Sigmoid colon (tissue), 4 donors: ENCODE measurements at regions not wholly inside any gene's neighbourhood (a gene's known extent, or its start where the extent isn't known, plus 50 kb on each side); places are given as distances from the start of the nearest gene placed in this dataset.

Source experiments
- CTCF ChIP-seq, 4 experiments: fragments of 450-650 bp in 3 of 4; fragments of 200-600 bp in 1 of 4; IDR thresholded peaks; one replicate each; pipeline ENCODE4 v1.5.1; 2016 to 2019; ENCODE audit warnings: antibody characterized with exemption in 4 of 4, mild to moderate bottlenecking in 3 of 4, moderate library complexity in 2 of 4
- EP300 ChIP-seq, 4 donors: sonication (generic); formaldehyde crosslinking; IDR thresholded peaks; one replicate each; pipeline ENCODE4 v1.6.1; 2017; ENCODE audit warnings: antibody characterized with exemption in 4 of 4
- POLR2A ChIP-seq, 2 donors: fragments of 450-650 bp; IDR thresholded peaks; one replicate each; pipeline ENCODE4 v1.6.1; 2016; ENCODE audit warnings: antibody characterized with exemption in 2 of 2, mild to moderate bottlenecking in 2 of 2, moderate library complexity in 2 of 2

DNA sequence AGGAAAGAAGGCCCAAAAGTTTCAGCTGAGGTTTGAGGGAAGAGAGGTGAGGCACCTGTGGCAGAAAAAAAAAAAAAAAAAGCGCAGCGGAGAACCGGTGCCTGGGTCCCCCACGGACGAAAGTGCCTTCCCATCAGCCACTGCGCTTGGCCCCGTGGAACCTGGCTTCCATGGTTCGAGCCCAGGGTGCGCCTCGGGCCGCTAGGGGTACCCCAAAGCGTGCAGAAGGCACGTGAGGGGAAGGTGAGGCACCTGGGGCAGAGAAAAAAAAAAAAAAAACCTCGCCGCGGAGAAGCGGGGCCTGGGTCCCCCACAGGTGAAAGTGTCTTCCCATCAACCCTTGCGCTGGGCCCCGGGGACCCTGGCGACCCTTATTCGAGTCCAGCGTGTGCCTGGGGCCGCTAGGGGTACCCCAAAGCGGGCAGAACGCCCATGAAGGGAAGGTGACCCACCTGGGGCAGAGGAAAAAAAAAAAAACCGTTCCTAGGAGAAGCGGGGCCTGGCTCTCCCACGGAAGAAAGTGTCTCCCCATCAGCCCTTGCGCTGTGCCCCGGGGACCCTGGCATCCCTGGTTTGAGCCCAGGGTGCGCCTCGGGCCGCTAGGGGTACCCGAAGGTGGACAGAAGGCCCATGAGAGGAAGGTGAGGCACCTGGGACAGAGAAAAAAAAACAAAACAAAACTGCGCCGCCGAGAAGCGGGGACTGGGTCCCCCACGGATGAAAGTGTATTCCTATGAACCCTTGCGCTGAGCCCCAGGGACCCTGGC is 228.6 kb downstream of the CCDC74A start:
- TF ChIP-seq EP300 (IDR thresholded peaks at IDR 0.05), result no peak
- no peak for TF ChIP-seq CTCF (IDR thresholded peaks at IDR 0.05)
- TF ChIP-seq POLR2A (IDR thresholded peaks at IDR 0.05), result no peak
